Activated naive CD8-positive, alpha-beta T cell treated with anti-CD3 and anti-CD28 coated beads, Interleukin-2, amount 10 ng/mL, durations not matched to agents 7 days and 5 days (primary cell): ENCODE measurements at regions not wholly inside any gene's neighbourhood (a gene's known extent, or its start where the extent isn't known, plus 50 kb on each side); places are given as distances from the start of the nearest gene placed in this dataset.

Experiments
- ATAC-seq: fragments of 150-1000 bp; cut with Tn5 transposase; one replicate; pipeline ENCODE4 v1.10.0; 2021; ENCODE audit warnings: low read depth, moderate library complexity
- POLR2A ChIA-PET: fragments of 350-600 bp; sonication (Branson Sonifier 250); formaldehyde crosslinking; loops from one replicate; lab custom pipeline; 2021; ENCODE audit warnings: antibody characterized with exemption; lab: Charles Lee
- DNase-seq: peaks from one replicate; pipeline ENCODE4 v3.0.0; 2021
- H3K27ac Mint-ChIP-seq: one replicate; pipeline ENCODE4 v1.8.0; 2022; ENCODE audit warnings: mild to moderate bottlenecking, mixed read lengths
- H3K27me3 Mint-ChIP-seq: one replicate; pipeline ENCODE4 v1.8.0; 2022; ENCODE audit warnings: mild to moderate bottlenecking, moderate library complexity, mixed read lengths
- H3K36me3 Mint-ChIP-seq: one replicate; pipeline ENCODE4 v1.8.0; 2021; ENCODE audit warnings: mild to moderate bottlenecking, mixed read lengths
- H3K4me1 Mint-ChIP-seq: one replicate; pipeline ENCODE4 v1.8.0; 2021; ENCODE audit warnings: mixed read lengths
- H3K4me3 Mint-ChIP-seq: one replicate; pipeline ENCODE4 v1.8.0; 2022; ENCODE audit warnings: mild to moderate bottlenecking, moderate library complexity, mixed read lengths
- H3K9me3 Mint-ChIP-seq: one replicate; pipeline ENCODE4 v1.8.0; 2021; ENCODE audit warnings: mixed read lengths

DNA sequence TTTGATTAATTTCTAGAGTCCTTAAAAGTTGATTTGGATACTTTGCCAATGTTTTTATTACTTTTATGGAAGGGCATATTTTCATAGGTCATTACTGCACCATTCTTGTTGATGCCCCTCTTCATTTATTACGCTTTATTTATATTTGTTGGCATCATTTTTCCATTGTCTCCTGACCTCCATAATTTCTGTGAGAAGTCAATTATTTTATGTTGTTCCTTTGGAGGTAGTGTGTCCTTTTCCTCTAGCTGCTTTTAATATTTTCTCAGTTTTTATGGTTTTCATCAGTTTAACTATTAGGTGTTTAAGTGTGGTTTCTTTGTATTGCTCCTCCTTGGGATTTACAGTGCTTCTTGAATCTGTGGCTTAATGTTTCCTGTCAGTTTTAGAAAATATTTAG, 134.9 kb downstream of the SAMD9 start:
- POLR2A ChIA-PET, result no interaction called here
- no peak for ATAC-seq
- H3K4me3 Mint-ChIP-seq, result no peak overlapping the region
- no peak for DNase-seq
- H3K27me3 Mint-ChIP-seq, result peaks cover 5% of the 10 kb centered on the region
- H3K4me1 Mint-ChIP-seq, result no peaks in the 10 kb centered on the region
- no peak overlapping the region for H3K27ac Mint-ChIP-seq
- H3K36me3 Mint-ChIP-seq, result peaks cover 6% of the 10 kb centered on the region
- H3K9me3 Mint-ChIP-seq, result peaks cover 12% of the 10 kb centered on the region

DNA sequence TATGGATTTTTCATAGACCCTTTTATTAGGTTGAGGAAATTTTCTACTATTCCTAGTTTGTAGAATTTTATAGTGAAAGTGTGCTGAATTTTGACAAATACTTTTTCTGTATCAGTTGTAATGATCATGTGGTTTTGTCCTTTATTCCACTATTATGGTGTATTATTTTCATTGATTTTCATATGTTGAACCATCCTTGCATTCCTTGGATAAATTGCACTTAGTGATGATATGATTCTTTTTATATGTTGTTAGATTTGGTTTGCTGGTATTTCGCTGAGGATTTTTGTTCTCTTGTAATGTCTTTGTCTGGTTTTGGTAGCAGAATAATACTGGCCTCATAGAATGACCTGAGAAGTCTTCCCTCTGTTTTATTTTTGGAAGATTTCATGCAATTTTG, 140.6 kb upstream of the CDK6 start:
- no peak for DNase-seq
- no peak overlapping the region for H3K4me3 Mint-ChIP-seq
- H3K27me3 Mint-ChIP-seq, result peaks cover 6% of the 10 kb centered on the region
- POLR2A ChIA-PET, result no interaction called here
- peaks cover 11% of the 10 kb centered on the region for H3K4me1 Mint-ChIP-seq
- H3K36me3 Mint-ChIP-seq, result peaks cover 19% of the 10 kb centered on the region
- ATAC-seq, result no peak
- no peak overlapping the region for H3K27ac Mint-ChIP-seq
- peaks cover 26% of the 10 kb centered on the region for H3K9me3 Mint-ChIP-seq

DNA sequence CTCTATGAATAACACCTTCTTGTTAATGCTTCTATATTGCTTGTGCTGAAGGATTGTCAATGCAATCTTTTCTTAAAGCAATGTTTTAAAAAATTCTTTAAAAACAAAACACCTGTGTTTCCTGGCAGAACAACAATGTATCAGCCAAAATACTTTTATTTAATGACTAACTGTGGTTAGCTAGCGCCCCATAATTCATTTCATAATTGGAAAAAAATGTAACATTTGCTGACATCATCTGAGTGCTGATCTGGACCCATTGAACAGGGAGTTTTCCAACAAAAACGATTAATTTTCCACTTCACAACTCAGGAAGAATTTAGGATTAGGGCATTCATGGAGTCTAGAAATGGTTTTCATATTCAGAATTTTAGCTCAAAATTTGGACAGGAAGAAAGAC, 137.6 kb upstream of the CDK6 start:
- Mint-ChIP-seq H3K27me3 (peaks cover 6% of the 10 kb centered on the region), H3K9me3 (peaks cover 26% of the 10 kb centered on the region), H3K27ac (no peak overlapping the region), H3K4me1 (peaks cover 11% of the 10 kb centered on the region), H3K4me3 (no peak overlapping the region), H3K36me3 (peaks cover 19% of the 10 kb centered on the region)
- POLR2A ChIA-PET, result no interaction called here
- no peak for ATAC-seq
- DNase-seq, result no peak

DNA sequence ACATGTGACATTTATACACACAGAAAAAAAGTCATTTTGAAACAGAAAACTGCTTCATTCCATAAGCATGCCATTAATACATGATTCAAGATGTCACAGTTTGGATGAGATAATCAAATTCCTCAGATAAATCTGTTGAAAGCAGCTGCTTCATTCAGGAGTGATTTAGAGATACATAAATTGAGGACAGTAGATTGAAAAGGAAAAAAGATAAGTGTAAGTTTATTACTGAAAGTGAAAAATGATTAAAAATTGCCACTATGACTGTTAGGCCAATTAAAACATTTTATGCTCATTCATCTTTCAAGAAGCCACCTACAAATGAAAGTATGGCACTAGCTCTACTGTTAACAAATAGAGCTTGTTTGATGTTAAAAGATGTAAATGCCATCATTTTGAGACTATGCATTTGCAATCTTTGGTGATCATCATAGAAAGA, 136.9 kb upstream of the CDK6 start:
- Mint-ChIP-seq H3K4me1 (peaks cover 11% of the 10 kb centered on the region), H3K36me3 (peaks cover 16% of the 10 kb centered on the region), H3K4me3 (no peak overlapping the region), H3K9me3 (peaks cover 22% of the 10 kb centered on the region), H3K27ac (no peak overlapping the region), H3K27me3 (peaks cover 3% of the 10 kb centered on the region)
- POLR2A ChIA-PET, result no interaction called here
- no peak for ATAC-seq
- no peak for DNase-seq

DNA sequence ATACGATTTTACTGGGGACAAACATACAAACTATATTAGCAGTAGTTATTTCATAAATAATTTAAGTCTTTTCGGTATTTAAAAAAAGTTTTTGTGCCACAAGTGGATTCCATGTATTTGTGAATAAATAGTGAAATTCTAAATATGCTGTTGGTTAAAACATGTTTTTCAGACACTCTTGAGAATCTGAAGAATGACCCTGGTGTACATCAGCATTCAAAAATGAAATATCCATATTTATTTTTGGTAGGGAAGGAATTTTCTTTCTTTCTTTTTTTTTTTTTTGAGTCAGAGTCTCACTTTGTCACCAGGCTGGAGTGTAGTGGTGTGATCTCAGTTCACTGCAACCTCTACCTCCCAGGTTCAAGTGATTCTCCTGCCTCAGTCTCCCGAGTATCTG, 136.1 kb upstream of the CDK6 start:
- Mint-ChIP-seq H3K4me3 (no peak overlapping the region), H3K9me3 (peaks cover 17% of the 10 kb centered on the region), H3K4me1 (peaks cover 11% of the 10 kb centered on the region), H3K36me3 (peaks cover 12% of the 10 kb centered on the region), H3K27me3 (peaks cover 3% of the 10 kb centered on the region), H3K27ac (no peak overlapping the region)
- no peak for ATAC-seq
- no peak for DNase-seq
- POLR2A ChIA-PET, result no interaction called here

DNA sequence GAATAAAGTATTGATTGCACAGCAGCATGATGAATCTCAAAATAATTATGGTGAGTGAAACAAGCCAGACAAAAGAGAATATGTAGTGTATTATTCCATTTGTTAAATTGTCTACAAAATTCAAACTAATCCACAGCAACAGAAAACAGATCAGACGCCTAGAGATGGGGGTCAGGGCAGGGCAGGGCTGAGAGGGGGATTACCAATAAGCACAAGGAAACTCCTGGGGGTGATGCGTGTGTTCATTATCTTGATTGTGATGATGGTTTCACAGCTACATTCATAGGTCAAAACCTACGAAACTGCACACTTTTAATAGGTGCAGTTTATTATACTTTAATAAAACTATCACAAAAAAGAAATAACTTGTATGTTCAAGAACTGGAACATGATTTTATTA, 132.7 kb upstream of the CDK6 start:
- ATAC-seq (no peak), DNase-seq (no peak)
- Mint-ChIP-seq H3K27ac (no peak overlapping the region), H3K4me1 (no peaks in the 10 kb centered on the region), H3K36me3 (peaks cover 2% of the 10 kb centered on the region), H3K9me3 (peaks cover 5% of the 10 kb centered on the region), H3K27me3 (peaks cover under 1% of the 10 kb centered on the region), H3K4me3 (no peak overlapping the region)
- POLR2A ChIA-PET, result no interaction called here

DNA sequence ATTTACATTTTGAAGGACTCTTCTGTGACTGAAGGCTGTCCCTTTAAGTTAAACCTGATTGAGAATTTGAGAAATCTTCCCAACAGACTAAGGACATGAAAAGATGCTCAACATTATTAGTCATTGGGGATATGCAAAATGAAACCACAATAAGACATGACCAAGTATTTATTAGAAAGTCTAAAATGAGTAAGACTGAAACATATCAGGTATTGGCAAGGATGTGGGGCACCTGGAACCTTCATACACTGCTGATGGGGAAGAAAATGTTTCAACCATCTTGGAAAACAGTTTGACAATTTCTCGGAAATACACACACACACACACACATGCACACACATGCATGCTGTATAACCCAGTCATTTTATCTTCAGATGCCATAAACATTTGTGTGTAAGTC, 132.1 kb upstream of the CDK6 start:
- Mint-ChIP-seq H3K4me3 (no peak overlapping the region), H3K36me3 (peaks cover 2% of the 10 kb centered on the region), H3K9me3 (peaks cover 5% of the 10 kb centered on the region), H3K27me3 (no peaks in the 10 kb centered on the region), H3K4me1 (no peaks in the 10 kb centered on the region), H3K27ac (no peak overlapping the region)
- DNase-seq (no peak), ATAC-seq (no peak)
- POLR2A ChIA-PET, result no interaction called here

DNA sequence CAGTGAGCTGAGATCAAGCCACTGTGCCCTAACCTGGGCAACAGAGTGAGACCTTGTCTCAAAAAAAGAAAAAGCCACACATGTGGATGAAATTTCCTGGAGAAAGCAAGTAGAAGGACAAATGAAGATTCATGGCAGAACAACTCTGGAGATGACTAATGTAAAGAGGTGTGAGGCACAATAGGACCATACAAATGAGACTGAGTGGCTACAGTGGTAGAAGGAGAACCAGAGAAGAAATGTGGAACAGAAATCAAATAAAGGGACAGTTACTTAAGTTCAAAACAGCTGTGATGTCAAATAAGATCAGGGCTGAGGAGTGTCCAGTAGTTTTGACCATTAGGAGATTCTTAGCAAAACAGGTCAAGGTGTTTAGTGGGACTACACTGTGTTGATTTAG, 130.9 kb upstream of the CDK6 start:
- Mint-ChIP-seq H3K4me1 (no peaks in the 10 kb centered on the region), H3K4me3 (no peak overlapping the region)
- no peak for ATAC-seq

DNA sequence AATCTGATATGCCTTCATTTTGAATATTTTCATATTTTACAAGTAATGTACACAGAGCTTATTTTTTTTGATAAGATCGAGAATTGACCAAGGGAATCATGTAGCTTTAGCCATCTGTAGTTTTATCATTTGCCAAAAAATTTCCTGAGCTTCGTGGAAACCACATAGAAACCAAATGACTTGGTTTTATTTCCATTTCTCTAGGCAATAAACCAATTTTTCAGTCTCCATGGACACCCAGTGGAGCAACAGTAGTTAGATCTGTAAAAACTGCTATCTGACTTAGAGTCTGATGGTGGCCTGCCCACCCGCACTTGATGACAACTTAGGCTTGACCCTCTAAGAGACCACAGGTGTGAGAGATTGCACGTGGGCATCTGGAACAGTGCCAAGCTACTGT, 127.8 kb upstream of the CDK6 start:
- Mint-ChIP-seq H3K27me3 (no peaks in the 10 kb centered on the region), H3K27ac (no peak overlapping the region), H3K9me3 (peaks cover 8% of the 10 kb centered on the region), H3K36me3 (peaks cover 5% of the 10 kb centered on the region), H3K4me1 (no peaks in the 10 kb centered on the region), H3K4me3 (no peak overlapping the region)
- DNase-seq, result no peak
- POLR2A ChIA-PET, result no interaction called here
- no peak for ATAC-seq

More for the DNA sequence above, 130.9 kb upstream of the CDK6 start:
- Mint-ChIP-seq H3K27ac (no peak overlapping the region), H3K27me3 (no peaks in the 10 kb centered on the region), H3K9me3 (peaks cover 9% of the 10 kb centered on the region), H3K36me3 (peaks cover 4% of the 10 kb centered on the region)
- POLR2A ChIA-PET, result no interaction called here
- DNase-seq, result no peak

DNA sequence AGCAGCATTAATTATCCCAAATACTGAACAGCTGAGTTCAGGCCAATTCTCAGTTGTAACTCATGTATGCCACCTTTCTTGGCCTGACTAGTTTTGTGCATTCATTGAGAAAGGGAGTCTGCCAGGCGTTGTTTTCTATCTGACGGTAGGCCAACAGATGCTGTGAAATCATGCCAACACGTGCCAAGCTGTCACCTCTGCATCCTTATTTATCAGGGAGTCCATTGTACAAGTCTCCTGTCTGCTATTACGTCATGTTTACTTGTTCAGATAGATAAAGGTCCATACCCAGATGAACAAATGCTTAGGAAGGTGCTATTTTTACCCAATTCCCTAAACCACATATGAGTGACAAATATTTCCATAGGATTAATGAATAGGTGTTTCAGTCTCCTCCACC, 127.2 kb upstream of the CDK6 start:
- H3K4me3 Mint-ChIP-seq, result no peak overlapping the region
- peaks cover 3% of the 10 kb centered on the region for H3K36me3 Mint-ChIP-seq
- no peaks in the 10 kb centered on the region for H3K27me3 Mint-ChIP-seq
- ATAC-seq (no peak), DNase-seq (no peak)
- H3K9me3 Mint-ChIP-seq, result peaks cover 8% of the 10 kb centered on the region
- POLR2A ChIA-PET, result no interaction called here
- H3K4me1 Mint-ChIP-seq, result no peaks in the 10 kb centered on the region
- no peak overlapping the region for H3K27ac Mint-ChIP-seq

DNA sequence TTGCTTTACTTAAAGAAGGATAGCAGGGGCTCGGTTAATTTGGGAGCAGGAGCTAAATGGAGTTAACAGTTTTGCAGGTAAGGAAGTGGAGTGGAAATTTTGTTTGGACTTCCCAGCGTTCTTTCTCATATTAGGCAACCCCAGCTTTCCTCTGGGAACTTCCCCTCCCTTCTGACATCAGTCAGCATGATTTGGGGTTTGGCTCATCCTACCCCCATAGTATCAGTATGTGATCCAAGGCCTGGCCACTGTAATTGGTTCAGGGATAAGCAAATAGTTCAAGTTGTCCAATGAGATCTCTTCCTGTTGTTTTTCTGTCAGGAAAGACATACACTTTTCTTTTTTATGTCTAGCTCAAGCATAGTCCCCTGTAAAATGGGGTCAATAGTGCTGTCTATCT, 125.6 kb upstream of the CDK6 start:
- peaks cover 4% of the 10 kb centered on the region for H3K36me3 Mint-ChIP-seq
- no peak overlapping the region for H3K27ac Mint-ChIP-seq
- ATAC-seq (no peak), DNase-seq (no peak)
- peaks cover 9% of the 10 kb centered on the region for H3K9me3 Mint-ChIP-seq
- H3K4me3 Mint-ChIP-seq, result no peak overlapping the region
- POLR2A ChIA-PET, result no interaction called here
- H3K4me1 Mint-ChIP-seq, result no peaks in the 10 kb centered on the region
- no peaks in the 10 kb centered on the region for H3K27me3 Mint-ChIP-seq

DNA sequence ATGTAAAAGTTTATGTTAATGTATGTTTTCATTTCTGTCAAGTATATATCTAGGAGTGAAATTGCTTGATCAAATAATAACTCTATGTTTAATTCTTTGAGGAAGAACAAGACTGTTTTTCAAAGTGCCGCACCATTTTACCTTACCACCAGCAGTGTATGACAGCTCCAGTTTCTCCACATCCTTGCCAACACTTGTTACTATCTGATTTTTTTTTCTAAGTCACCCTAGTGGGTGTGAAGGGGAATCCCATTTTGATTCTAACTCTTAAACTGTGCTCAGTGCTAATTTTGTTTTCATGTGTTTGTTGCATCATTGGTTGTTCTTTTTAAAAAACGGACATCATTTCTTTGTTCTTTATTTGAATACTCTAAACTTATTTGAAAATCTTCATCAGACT, 120.2 kb upstream of the CDK6 start:
- H3K27ac Mint-ChIP-seq, result no peak overlapping the region
- no peak overlapping the region for H3K4me3 Mint-ChIP-seq
- DNase-seq (no peak), ATAC-seq (no peak)
- no peaks in the 10 kb centered on the region for H3K27me3 Mint-ChIP-seq
- POLR2A ChIA-PET, result no interaction called here
- no peaks in the 10 kb centered on the region for H3K4me1 Mint-ChIP-seq
- H3K9me3 Mint-ChIP-seq, result peaks cover 15% of the 10 kb centered on the region
- H3K36me3 Mint-ChIP-seq, result peaks cover 1% of the 10 kb centered on the region

DNA sequence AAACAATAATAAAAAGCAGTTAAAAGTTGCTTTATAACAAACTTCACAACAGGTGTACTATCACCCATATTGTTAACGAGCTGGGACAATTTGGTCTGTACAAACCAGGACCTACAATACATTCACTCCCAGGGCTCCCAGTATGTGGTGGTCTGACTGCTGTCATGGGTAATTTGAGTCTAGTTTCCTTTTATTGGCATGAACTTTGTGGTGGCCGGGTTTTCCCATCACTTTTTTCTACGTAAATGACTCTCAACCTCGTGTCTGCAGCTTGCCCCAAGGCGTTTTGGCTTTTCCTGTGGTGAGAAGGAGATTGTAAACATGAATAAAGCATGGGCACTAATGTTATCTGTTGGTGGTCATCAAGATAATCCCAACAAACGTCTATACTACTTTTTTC, 118.7 kb upstream of the CDK6 start:
- H3K4me1 Mint-ChIP-seq, result no peaks in the 10 kb centered on the region
- POLR2A ChIA-PET, result no interaction called here
- ATAC-seq (no peak), DNase-seq (no peak)
- H3K27me3 Mint-ChIP-seq, result no peaks in the 10 kb centered on the region
- no peak overlapping the region for H3K4me3 Mint-ChIP-seq
- peaks cover 12% of the 10 kb centered on the region for H3K9me3 Mint-ChIP-seq
- H3K36me3 Mint-ChIP-seq, result peaks cover 1% of the 10 kb centered on the region
- no peak overlapping the region for H3K27ac Mint-ChIP-seq

DNA sequence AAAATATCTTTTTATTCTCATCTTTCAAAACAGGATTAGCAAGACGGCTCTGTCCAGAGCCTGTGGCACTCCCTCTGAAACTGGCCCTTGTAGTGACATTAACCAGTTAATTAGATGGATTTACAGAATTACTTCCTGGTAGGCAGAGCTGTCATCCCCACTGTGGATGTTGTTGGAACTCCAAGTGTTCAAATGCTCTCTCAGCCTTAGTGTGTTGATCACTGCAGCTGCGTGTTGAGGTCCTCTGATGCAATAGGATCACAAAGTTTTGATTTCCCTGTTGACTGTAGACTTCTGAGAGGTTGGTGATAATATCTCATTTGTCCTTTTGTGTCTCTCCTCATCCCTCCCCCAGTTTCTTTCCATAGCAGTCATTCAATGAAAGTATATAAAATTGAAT, 117.3 kb upstream of the CDK6 start:
- Mint-ChIP-seq H3K27ac (no peak overlapping the region), H3K4me3 (no peak overlapping the region), H3K36me3 (peaks cover 1% of the 10 kb centered on the region), H3K4me1 (no peaks in the 10 kb centered on the region), H3K9me3 (peaks cover 12% of the 10 kb centered on the region), H3K27me3 (no peaks in the 10 kb centered on the region)
- no peak for ATAC-seq
- POLR2A ChIA-PET, result no interaction called here
- no peak for DNase-seq

DNA sequence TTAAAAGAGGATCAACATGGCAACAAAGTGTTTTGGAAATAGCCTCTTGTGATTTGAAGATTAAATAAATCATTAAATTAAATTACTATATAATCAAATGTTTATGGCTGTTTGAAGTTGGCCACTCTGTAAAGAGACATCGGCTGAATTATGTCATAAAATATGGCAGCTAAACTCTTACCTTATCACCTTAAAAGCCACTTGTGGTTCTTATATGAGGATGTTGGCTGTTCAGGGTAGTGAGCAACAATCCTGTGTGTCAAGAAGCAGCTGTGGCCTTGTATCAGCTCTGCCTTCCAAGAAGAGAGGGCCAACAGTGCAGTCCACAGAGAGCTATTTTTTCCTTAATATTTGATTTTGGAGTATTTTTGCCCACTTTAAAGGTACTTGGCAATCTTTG, 113.4 kb upstream of the CDK6 start:
- Mint-ChIP-seq H3K36me3 (no peaks in the 10 kb centered on the region), H3K27me3 (no peaks in the 10 kb centered on the region), H3K4me3 (no peak overlapping the region), H3K4me1 (no peaks in the 10 kb centered on the region), H3K9me3 (peaks cover 1% of the 10 kb centered on the region), H3K27ac (no peak overlapping the region)
- no peak for DNase-seq
- ATAC-seq, result no peak
- POLR2A ChIA-PET, result interaction anchor here (0.7 kb wide), 1 partner anchor 41 kb away, joined by 3 read pairs; no protein-coding TSS in a partner anchor
